ENCODE measurements at regions not wholly inside any gene's neighbourhood (a gene's known extent, or its start where the extent isn't known, plus 50 kb on each side); places are given as distances from the start of the nearest gene placed in this dataset.

GRCh38 chr7:114358911-114359310 is 55.7 kb upstream of the FOXP2 start:
- Histone ChIP-seq H3K79me2 (ENCODE audit: control insufficient read depth, insufficient read depth, low read length) (no peaks in the 10 kb centered on the region), H3K36me3 (ENCODE audit: control insufficient read depth in 2 of 2, extremely low read depth in 1 of 2, insufficient read depth in 2 of 2, low read length in 2 of 2) (no peaks in the 10 kb centered on the region), H3K9ac (ENCODE audit: control insufficient read depth, extremely low read depth, insufficient read depth, low read length) (no peak overlapping the region), H3K27ac (ENCODE audit: control insufficient read depth, insufficient read depth, low read length) (no peak overlapping the region), H3K27me3 (ENCODE audit: control insufficient read depth, extremely low read depth, insufficient read depth, low read length) (no peaks in the 10 kb centered on the region), H2AFZ (ENCODE audit: control insufficient read depth, low read length) (no peak overlapping the region), H3K4me2 (ENCODE audit: control insufficient read depth, extremely low read depth, insufficient read depth, low read depth, low read length) (no peak overlapping the region), H3K4me3 (ENCODE audit: control insufficient read depth in 2 of 3, extremely low read depth in 1 of 3, insufficient read depth in 2 of 3, low read depth in 1 of 3, low read length in 3 of 3) (no peak overlapping the region), H3K4me1 (ENCODE audit: control insufficient read depth, extremely low read depth, insufficient read depth, low read length) (peaks cover 4% of the 10 kb centered on the region), H3K9me3 (ENCODE audit: control insufficient read depth, low read depth, low read length) (no peaks in the 10 kb centered on the region), H4K20me1 (ENCODE audit: control insufficient read depth, extremely low read depth, insufficient read depth, low read length) (no peaks in the 10 kb centered on the region), H3K9me1 (ENCODE audit: control insufficient read depth, extremely low read depth, insufficient read depth, low read length) (no peaks in the 10 kb centered on the region)
- dilution Hi-C loops (cut with MboI; ENCODE audit: extremely low pct_ligation_motif_present, low sequenced_read_pairs), result no loop called here
- FAIRE-seq, result no peak
- DNase-seq (ENCODE audit: low read depth, low spot score), result no peak
- TF ChIP-seq CTCF (optimal IDR thresholded peaks at IDR 0.05 in 1 of 3, IDR thresholded peaks at IDR 0.05 in 1 of 3, conservative IDR thresholded peaks at IDR 0.05 in 1 of 3; ENCODE audit: extremely low read depth in 1 of 3, insufficient read depth in 2 of 3, low read length in 3 of 3) (no peak), EZH2 (IDR thresholded peaks at IDR 0.05; ENCODE audit: low read length) (no peak)

- DNase-seq (ENCODE audit: low read depth, low spot score), result no peak
- TF ChIP-seq EZH2 (IDR thresholded peaks at IDR 0.05; ENCODE audit: low read length), result no peak
- no peak for TF ChIP-seq CTCF (optimal IDR thresholded peaks at IDR 0.05 in 1 of 3, IDR thresholded peaks at IDR 0.05 in 1 of 3, conservative IDR thresholded peaks at IDR 0.05 in 1 of 3; ENCODE audit: extremely low read depth in 1 of 3, insufficient read depth in 2 of 3, low read length in 3 of 3)
- H4K20me1 ChIP-seq (ENCODE audit: control insufficient read depth, extremely low read depth, insufficient read depth, low read length), result no peaks in the 10 kb centered on the region
- peak overlapping the region; percentile 67 for H2AFZ ChIP-seq (ENCODE audit: control insufficient read depth, low read length)
- H3K36me3 ChIP-seq (ENCODE audit: control insufficient read depth in 2 of 2, extremely low read depth in 1 of 2, insufficient read depth in 2 of 2, low read length in 2 of 2), result no peaks in the 10 kb centered on the region
- no peaks in the 10 kb centered on the region for H3K27me3 ChIP-seq (ENCODE audit: control insufficient read depth, extremely low read depth, insufficient read depth, low read length)
- no peak overlapping the region for H3K27ac ChIP-seq (ENCODE audit: control insufficient read depth, insufficient read depth, low read length)
- H3K9me3 ChIP-seq (ENCODE audit: control insufficient read depth, low read depth, low read length), result no peaks in the 10 kb centered on the region
- dilution Hi-C loops (cut with MboI; ENCODE audit: extremely low pct_ligation_motif_present, low sequenced_read_pairs), result no loop called here
- no peak overlapping the region for H3K9ac ChIP-seq (ENCODE audit: control insufficient read depth, extremely low read depth, insufficient read depth, low read length)
- no peaks in the 10 kb centered on the region for H3K9me1 ChIP-seq (ENCODE audit: control insufficient read depth, extremely low read depth, insufficient read depth, low read length)
- peak overlapping the region; percentile 40 for H3K4me2 ChIP-seq (ENCODE audit: control insufficient read depth, extremely low read depth, insufficient read depth, low read depth, low read length)
- peaks cover 4% of the 10 kb centered on the region for H3K4me1 ChIP-seq (ENCODE audit: control insufficient read depth, extremely low read depth, insufficient read depth, low read length)
- no peaks in the 10 kb centered on the region for H3K79me2 ChIP-seq (ENCODE audit: control insufficient read depth, insufficient read depth, low read length)
- peak overlapping the region in 1 of 3 experiments; percentile 24 for H3K4me3 ChIP-seq (ENCODE audit: control insufficient read depth in 2 of 3, extremely low read depth in 1 of 3, insufficient read depth in 2 of 3, low read depth in 1 of 3, low read length in 3 of 3)
- FAIRE-seq, result peak; percentile 32
These were observed 58.5 kb upstream of the FOXP2 start for GRCh38 chr7:114356133-114356532.

Measured in keratinocyte (primary cell).